HG03139 (cell line): ENCODE measurements at regions not wholly inside any gene's neighbourhood (a gene's known extent, or its start where the extent isn't known, plus 50 kb on each side); places are given as distances from the start of the nearest gene placed in this dataset.

Source experiments
- ATAC-seq: cut with Tn5 transposase; IDR thresholded peaks from one replicate; pipeline ENCODE4 v1.9.1; 2021; ENCODE audit not compliant: unreplicated experiment

DNA sequence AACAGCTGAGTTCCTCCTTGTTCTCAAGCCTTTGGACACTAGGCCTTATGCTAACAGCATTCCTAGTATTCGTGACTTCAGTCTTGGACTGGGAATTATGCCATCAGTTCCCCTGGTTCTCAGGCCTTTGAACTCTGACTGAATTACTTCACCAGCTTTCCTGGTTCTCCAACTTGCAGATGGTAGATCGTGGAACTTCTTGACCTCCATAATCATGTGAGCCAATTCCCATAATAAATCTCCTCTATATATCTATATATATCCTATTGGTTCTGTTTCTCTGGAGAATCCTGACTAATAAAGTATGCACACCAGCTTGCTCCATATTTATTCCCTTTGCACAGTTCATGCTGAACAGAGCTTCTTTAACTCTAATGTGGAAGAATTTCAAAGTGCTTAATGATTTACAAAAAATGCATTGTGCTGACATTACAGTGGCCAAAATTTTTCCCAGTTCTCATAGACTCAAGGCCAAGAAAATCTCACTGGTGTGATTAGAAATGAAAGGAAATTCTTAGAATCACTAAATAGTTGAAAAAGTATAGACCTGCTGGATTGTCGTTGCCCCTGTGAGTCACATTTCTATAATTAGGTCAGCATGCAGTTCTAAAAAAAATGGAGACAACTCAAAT lies 462.9 kb upstream of the ADAMTS5 start:
- ATAC-seq = no peak

DNA sequence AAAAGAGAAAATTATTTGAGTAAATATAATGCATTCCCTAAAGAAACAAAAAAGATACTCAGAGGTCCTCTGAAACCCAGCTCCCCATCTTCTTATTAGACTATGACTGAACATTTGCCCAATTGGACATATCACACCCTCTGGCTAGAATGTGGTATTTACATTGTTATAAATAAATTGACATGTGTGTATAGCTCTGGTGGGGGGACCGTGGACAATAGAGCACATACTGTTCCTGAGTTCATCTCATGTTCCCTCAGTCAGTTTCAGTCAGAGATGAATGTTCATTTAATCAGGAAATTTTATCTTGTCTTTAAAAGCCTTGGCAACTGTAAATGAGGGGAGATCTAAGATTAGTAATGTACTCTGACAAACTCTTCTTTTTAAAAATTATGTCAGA lies 459.3 kb upstream of the ADAMTS5 start:
- no peak for ATAC-seq

GRCh38 chr21:27425574-27425973 lies 458.7 kb upstream of the ADAMTS5 start:
- no peak for ATAC-seq

DNA sequence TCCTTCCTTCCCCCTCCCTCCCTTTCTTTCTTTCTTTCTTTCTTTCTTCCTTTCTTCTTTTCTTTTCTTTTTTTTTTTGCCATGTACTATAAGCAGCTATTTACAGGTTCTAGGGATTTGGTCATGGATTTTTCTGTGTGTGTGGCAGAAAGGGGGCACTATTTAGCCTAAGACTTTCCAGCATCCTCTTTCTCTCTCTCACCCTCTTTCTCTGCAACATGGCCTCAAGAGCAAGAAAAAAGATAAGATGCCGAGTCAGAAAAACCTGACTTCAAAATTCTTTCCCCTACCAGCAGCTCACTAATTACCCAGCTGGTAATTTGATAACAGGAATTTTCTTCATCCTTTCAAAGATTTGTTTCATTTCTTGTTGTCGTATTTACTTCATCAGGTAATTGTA lies 458.3 kb upstream of the ADAMTS5 start:
- no peak for ATAC-seq

DNA sequence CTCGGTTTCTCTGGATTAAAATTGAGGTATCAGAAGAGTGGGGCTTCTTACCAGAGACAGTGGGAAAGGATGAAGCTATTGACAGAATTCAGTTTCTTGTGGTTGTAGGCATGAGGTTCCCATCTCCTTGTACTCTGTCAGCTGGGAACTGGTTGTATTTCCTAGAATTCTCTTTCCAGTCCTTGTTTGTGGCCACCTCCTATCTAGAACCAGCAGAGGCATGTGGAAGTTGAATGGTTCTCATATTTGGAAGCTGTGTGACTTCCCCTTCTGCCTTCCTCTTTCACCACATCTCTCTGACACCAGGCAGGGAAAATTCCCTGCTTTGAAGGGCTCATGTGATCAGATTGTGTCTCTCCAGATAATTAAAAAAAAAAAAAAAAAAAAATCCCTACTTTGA lies 457.7 kb upstream of the ADAMTS5 start:
- no peak for ATAC-seq

GRCh38 chr21:27423906-27424595 lies 457.2 kb upstream of the ADAMTS5 start:
- no peak for ATAC-seq

- ATAC-seq = no peak
Measured at GRCh38 chr21:27423038-27423437, 456.1 kb upstream of the ADAMTS5 start.

- ATAC-seq = no peak
Measured at GRCh38 chr21:27422435-27422834, 455.5 kb upstream of the ADAMTS5 start.

DNA sequence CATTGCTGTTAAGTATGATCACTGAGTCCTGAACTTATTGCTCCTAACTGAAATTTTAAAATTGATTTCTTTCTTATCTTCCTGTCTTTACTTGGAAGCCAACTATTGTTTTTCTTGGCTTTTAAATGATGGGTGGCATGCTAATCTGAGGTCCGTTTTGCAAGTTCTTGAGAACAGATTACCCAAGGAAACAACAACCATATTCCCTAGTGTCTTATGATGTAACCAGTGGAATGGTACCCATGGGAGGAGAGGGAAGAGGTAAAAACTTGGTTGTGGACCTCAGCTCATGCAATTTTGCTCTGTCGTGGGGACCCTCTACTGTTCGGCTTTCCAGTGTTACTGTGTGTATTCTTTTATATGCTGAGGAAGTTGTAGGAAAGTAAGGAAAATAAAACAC lies 454.8 kb upstream of the ADAMTS5 start:
- no peak for ATAC-seq

GRCh38 chr21:27419153-27419552 lies 452.3 kb upstream of the ADAMTS5 start:
- ATAC-seq = no peak

DNA sequence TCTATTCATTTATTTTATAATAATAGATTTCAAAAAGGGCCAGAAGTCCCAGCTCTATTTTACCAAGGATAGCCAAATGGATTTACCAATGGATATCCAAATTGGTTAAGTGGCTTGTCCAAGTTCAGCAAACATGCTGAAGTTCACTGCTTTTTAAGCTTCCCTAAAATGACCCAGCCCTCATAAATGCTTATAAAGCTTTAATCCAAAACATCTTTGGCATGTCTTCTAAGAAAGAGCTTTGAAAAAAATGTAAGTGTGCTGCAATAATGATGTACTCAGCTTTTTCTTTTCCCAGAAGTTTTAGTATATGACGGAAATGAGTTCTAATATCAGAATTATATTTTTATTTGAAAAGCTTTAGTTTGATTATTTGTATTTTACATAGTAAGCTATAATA lies 451.5 kb upstream of the ADAMTS5 start:
- no peak for ATAC-seq

DNA sequence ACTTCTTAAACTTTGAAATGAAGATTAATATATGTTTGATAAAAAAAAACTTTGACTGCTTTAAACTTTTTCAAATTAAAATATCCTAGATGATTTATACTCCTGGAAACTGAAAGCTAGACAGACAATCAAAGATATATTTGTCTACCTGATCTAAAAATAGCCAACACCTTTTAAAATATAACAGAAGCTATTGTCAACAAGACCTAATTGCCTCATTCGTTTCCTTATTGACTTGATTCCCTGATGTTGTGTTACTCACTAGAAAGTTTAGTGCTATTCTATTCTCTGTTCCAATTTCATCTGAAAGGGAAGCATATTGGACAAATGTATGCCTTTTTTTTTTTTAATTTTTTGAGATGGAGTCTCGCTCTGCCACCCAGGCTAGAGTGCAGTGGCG lies 445.6 kb upstream of the ADAMTS5 start:
- ATAC-seq = no peak

- no peak for ATAC-seq
Measured at GRCh38 chr21:27408826-27409225, 441.9 kb upstream of the ADAMTS5 start.

- no peak for ATAC-seq
Measured at GRCh38 chr21:27407271-27407670, 440.4 kb upstream of the ADAMTS5 start.

GRCh38 chr21:27406300-27407009 lies 439.6 kb upstream of the ADAMTS5 start:
- ATAC-seq = no peak

DNA sequence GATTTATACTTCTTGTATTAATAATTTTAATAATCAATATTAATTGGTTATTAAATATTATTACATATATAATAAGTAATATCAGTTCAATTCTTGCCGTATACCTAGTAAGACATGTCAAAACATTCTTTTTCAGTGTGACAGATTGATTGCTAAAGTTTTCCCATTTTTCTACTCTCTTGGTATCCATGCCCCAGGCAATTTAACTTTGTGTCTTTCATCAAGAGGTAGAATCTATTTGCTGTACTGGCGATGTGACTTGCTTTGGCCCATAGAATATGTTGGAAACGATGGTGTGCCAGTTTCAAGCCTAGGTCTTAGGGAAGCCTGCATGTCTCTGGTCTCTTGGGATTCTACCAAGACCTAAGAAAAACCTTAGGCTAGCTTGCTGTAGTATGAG lies 436.1 kb upstream of the ADAMTS5 start:
- no peak for ATAC-seq

GRCh38 chr21:27400045-27400444 lies 433.2 kb upstream of the ADAMTS5 start:
- ATAC-seq = no peak

DNA sequence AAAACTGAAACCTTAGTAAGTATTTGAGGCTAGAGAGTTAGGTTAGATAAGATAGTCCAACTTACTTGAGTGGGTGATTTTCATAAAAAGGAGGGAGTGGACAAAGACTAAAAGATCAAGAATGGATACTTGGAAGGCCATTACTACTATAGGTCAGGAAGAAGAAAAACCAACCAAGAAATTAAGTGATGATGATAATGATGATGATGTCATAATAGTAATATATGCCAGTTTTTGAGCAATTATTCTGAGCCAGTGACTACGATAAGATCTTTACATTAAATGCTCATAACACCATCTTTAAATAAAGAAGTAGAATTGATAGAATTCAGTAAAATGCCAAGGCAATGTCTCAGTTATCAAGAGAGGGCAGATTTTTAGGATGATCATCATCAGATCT lies 430.7 kb upstream of the ADAMTS5 start:
- ATAC-seq = no peak

DNA sequence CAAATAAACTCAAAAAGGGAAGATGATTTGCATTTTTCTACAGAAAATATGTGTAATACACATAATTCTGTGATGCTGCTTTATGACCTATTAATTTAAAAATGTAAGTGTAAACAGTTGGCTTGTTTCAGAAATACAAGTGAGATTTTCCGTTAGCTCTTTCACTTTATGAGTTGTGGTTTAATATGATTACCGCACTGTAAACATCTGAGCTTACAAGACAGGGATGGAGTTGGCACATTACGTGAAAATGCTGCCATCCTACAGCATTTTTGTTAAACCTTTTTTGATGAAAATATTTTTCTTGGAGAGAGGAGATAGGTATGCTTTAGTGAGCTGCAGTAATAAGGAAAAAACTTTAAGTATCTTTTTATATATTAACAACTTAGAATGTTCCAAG lies 426.8 kb upstream of the ADAMTS5 start:
- no peak for ATAC-seq

DNA sequence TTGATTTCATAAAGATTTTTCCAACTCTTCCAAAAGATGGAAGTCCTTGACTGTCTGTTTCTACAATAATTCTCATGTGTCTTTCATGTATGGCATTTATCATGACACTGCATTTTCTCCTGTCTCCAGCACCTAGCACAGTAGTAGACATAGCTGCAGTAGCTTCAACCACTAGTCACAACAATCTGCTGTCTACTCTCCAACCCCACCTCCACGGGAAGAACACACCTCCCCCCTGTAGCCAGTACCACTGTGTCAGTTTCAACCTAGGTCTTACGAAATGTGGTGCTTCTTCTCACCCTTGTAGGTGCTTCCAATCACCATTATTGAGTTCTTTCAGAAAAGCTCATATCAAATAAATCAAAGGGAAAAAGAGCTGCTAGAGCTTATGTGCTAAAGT lies 425.1 kb upstream of the ADAMTS5 start:
- no peak for ATAC-seq

GRCh38 chr21:27390384-27390783 lies 423.5 kb upstream of the ADAMTS5 start:
- no peak for ATAC-seq

DNA sequence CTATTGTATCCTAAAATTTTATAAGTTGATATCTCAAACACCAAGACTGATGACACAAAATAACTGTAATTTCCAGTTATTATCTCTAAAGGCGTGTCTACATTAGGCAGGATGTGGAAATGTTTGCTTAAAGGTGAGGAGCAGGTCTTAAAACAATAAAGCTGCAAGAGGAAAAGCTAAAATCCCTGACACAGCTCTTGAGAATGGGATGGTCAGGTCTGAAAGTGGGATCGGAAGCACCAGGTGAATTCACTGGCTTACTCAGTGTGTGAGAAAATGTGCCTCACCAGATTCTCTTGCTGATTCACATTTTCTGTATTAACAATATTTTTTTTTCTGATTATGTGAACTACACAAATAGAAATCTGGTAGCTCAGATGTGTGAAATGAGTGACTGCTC lies 421.9 kb upstream of the ADAMTS5 start:
- no peak for ATAC-seq
